DLD1 (cell line): ENCODE measurements at regions not wholly inside any gene's neighbourhood (a gene's known extent, or its start where the extent isn't known, plus 50 kb on each side); places are given as distances from the start of the nearest gene placed in this dataset.
"Not testable (repeated sequence)": the region's sequence is repeated elsewhere in the genome, so short reads cannot be mapped to it uniquely, and the experiment has no call there.

Experiments
- in situ Hi-C: cut with HindIII; loops from 2 replicates; pipeline ENCODE4 v1.10.0; 2017; ENCODE audit warnings: low sequenced_read_pairs

DNA sequence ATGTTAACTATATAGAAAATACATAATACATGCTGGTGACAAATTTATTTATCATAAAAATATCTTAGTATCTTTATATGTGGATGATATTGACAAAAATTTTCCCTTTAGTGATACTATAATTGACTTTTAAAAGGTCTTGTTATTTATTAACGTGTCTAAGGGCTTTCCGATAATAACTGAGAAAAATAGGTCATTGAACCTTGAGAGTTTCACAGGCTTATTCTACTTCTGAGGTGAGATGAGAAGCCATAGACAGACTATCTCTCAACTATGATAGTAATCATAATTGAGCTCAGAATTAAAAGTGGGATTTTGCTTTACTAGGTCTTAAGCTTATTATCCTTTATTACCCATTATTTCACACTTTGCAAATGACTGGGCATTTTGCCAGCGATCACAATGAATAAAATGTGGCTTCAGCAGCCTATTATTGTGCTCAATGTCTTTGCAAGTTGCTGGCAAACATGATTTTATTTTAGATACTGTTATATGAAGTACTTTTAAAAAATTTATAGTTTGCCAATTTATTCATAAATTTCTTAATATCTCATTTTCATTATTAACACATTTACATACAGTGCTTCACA lies 574.5 kb downstream of the ZWINT start:
- in situ Hi-C loops: no loop called here

DNA sequence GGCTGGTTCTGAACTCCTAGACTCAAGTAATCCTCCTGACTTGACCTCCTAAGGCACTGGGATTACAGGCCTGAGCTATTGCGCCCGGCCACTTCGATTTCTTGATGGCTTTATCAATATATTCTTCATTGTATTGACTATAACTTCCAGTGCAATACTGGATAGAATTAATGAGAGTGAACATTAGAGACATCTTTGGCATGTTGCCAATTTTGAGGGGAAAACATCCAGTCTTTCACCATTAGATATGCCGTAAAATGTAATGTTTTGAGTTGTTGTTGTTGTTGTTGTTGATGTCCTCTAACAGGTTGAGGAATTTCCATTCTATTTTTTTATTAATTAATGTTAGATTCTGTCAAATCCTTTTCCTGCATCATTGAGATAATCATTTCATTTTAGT lies 578.9 kb downstream of the ZWINT start:
- in situ Hi-C loops: no loop called here

DNA sequence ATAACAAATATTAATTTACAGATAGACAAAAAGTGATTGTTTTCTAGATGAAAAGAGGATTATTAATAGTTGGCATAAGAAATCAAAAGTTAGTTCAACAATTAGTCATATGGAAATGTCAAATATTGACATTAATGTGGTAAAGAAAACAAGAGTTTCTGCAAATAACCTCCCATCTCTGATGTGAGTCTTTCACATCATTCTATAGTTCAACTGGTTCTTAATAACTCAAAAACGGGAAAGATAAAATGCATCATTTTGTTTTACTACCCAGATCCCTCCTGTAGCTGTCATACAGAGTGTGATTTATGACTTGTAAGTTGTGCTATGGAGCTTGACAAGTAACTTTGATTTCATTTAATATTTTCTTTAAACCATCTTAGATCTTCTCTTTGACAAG lies 594.8 kb downstream of the ZWINT start:
- in situ Hi-C loops: no loop called here

DNA sequence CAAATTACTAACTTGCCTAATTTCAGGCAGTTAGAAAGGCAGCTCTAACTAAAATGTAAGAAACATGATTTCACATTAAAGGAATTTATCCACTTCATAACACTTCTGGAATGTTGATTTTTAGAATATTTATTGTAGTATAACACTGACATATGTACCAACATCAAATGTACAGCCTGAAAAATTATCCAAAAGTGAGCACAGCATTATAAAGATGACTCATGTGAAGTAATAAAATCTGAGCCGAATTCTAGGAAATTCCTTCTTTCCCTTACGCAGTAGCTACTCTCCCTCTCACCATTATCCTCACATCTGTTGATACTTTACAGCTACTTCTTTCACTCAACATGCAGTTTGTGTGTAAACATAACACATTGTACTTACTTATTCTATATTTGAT lies 610.6 kb downstream of the ZWINT start:
- in situ Hi-C loops: no loop called here

DNA sequence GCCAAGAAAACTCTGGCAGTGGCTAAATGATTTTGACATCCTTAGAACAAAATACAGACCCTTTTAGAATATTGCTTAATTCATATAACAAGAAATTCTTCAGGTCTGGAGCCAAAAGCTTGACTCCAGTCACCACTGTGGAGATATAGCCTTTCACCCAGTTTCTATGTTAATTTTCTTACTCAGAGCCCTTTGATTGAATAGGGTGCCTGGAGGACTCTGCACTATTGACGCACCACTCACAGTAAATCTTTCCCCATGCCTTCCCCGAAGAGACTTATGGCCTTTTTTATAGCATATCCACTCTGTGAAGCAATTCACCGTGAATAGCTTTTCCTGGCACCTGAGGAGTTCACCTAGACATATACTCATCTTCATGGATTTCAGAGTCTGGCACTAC lies 613.8 kb downstream of the ZWINT start:
- in situ Hi-C loops: no loop called here

DNA sequence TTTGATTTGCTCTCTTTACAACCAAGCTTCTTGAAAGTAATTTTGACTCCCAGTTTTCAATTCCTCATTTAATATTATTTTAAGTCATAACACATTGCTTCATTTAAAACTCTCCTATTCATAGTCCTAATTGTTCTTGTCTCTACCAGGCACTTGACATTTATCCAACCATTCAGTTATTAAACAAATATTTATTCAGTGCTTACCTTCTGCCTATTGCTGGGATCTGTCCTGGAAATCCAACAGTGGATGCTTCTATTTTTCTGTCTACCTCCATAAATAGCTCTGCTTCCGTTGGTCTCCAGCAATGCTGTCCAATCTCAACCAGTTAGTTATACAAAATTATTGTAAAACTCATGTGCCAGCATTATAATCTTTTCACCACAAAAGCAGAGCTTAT lies 615.1 kb downstream of the ZWINT start:
- in situ Hi-C loops: no loop called here

DNA sequence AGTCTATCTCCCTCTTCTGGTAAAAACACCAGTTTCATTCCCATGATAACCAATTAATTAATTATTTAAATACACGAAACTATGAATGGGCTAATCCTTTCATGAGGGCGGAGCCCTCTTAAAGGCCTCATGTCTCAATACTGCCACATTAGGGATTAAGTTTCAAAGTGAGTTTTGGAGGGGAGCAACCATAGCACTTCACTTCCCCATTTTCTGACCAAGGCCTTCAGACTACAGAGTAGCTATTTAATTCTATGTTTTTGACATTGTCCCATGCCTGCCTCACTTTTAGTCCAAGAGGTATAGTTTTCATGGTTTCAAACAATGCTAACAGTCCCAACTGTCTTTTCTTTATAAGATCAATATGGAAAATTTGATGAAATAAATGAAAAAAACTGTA lies 618.6 kb downstream of the ZWINT start:
- in situ Hi-C loops: no loop called here

DNA sequence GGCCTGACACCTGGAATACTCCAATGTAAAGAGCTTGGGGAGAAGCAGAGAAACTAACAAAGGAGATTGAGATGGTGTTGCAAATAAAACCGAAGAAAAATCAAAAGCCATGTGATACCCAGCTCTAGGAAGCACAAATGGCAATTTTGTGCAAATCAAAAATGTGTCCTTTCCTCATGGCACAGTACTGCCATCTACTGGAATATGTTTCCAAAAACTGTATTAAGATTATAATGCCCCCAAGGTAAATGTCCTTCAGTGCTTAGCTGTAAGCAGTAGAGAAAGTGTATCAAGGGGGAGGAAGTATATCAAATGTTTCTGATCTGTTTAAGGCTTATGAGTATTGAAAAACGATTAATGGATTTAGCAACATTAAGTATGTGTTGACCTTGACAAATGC lies 620.3 kb downstream of the ZWINT start:
- in situ Hi-C loops: not testable (repeated sequence)

DNA sequence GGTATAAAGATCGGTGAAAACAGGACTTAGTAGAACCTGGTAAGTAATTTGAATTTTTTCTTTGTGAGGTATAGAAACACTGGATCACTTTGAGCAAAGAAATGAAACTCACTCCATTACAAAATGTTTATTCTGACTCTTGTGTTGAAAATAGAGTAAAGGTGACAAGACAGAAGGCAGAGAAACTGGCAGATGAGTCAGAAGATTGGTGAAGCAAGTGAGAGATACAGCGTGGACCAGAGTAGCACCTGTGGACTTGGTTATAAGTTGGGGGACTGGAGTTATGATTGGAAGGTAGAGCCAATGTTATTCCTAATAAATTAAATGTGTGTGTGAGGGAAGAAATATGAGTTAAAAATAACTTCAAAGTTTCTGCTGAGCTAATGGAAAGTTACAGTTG lies 620.9 kb downstream of the ZWINT start:
- in situ Hi-C loops: no loop called here

DNA sequence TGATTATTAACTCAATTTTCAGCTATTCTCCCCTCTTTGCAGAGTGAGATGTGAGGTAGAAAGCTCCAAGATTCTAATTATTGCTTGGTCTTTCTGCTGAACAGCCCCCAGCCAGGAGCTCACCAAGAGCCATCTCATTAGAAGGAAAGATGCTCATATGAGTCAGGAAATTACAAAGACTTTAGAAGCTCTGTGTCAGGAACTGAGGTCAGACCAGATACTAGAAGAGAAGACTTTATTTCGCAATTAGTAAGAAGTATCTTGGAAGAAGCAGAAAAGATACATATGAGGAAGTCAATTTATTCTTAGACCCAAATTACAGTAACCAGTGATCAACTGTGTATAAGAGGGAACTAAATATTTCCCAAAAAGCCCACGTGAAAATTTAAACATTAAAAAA lies 626.9 kb downstream of the ZWINT start:
- in situ Hi-C loops: no loop called here

DNA sequence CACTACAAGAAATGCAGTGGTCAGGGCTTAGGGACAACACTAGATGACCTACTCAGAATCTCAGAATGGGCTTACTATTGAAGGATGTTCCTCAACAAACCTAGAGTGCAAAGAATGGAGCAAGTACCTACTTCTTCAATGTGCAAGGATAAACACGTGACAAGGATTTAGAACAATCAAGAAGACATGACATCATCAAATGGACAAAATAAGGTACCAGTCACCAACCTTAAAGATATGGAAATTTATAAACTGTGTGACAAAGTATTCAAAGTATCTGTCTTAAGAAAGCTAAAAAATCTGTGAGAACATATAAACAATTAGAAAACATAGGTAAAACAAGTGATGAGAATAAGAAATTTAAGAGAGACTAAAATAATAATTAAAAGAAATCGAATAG lies 656.1 kb downstream of the ZWINT start:
- in situ Hi-C loops: no loop called here

DNA sequence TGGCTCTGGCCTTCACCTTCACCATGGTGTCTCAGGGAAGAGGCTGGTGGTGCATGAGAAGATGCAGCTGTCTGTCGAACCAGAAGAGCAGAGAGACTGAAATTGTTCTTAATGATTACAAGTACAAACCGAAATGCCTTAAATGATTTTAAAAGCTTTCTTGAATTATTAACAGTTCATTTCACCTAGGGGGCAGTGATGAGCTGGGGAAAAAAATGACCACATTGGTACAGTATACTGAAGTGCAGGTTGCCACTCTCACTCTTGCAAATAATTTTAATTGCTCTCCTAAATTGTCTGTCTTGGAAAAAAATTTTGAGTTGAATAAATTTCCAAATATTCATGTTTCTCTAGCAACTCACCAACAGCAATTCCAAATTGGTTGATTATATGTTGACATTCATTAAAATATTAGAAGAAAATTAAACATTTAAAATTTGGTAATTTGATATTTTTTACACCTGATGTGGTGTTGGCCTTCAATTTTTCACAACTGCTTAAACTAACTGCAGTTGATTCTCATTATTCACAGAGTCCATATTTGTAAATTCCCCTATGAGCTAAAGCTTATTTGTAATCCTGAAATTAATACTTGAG lies 692.6 kb downstream of the ZWINT start:
- in situ Hi-C loops: no loop called here

DNA sequence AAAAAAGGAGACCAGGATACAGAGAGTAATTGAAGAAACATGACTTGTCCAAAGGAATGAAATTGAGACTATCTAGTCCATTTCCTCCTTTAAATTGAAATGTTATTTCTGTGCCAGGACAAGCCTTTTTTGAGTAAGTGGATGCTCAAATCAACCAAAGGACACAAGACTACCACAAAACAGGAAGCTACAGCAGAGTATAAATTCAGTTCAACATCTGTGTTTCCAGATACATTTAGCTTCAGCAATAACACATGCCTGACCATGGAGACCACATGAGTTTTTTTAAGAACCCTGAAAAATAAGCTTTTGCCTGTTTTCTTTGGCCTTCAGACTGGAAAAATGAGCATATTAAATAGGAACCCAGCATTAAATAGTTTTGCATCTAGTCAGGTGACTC lies 707.5 kb downstream of the ZWINT start:
- in situ Hi-C loops: no loop called here

DNA sequence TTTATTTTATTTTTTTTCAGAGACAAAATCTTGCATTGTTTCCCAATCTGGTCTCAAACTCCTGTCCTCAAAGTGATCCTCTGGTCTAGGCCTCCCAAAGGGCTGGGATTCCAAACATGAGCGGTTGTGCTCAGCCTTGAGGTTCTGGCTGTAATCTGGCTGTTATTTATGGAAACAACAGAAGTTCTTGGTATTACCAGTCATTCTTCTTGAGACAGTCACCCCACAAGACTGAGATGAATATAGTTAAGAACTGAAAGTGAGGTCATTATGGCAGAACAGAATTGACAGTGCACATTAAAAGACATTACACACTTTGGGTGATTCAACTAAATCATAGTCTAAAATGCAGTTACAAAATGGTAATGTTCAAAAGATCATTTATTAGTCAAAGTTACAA lies 719.5 kb downstream of the ZWINT start:
- in situ Hi-C loops: no loop called here

DNA sequence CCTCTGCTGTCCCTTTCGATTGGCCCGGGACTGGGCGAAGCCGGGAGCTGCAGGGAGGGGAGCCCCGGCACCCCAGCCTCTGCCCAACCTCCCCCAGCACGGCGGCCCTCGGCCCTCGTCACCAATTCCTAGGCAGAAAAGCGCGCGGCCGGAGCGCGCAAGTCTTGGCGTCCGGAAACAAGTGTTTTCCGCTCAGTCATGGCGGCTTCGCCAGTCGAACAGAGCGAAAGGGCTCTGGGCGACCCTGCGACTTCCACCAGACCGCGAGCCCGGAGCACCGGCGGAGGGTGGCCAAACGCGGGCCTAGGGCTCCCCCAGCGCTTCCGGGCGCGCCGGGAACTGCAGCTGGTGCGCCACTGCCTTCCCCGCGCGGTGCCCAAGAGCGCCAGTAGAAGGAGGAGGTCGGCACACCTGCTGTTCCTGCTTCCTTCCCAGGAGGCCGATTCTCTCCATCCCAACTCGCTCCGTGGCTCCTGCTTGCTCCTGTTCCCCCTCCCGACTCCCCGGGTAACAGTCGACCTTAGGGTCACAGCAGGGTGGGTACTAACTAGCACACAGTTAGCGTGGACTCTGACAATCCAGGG lies 729.9 kb downstream of the ZWINT start:
- in situ Hi-C loops: no loop called here

DNA sequence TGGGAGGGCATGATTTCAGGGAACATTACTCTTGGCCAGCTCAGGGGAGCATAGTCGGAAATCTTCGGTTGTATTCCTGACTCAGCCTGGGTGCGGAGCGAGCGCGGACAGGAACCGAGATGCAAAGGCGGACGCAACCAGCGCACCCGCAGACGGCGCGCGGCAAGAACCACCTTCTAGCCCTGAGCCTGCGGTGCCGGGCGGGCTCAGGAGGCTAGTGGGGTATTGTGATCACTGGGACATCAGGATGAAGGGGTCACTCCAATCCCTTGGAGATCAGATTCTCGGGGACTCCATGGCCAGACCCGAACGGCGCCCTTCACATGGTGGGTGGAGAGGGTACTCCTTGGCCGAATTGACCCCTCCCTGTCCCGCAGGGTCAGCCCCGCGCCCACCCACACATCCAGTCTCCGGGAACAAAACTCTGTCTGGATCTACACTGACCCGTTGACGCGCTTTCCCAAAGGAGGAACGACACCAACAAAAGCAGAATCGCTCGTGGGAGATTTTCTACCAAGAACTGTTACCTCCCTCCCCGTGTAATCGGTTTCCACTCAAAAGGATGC lies 730.5 kb downstream of the ZWINT start:
- in situ Hi-C loops: no loop called here

DNA sequence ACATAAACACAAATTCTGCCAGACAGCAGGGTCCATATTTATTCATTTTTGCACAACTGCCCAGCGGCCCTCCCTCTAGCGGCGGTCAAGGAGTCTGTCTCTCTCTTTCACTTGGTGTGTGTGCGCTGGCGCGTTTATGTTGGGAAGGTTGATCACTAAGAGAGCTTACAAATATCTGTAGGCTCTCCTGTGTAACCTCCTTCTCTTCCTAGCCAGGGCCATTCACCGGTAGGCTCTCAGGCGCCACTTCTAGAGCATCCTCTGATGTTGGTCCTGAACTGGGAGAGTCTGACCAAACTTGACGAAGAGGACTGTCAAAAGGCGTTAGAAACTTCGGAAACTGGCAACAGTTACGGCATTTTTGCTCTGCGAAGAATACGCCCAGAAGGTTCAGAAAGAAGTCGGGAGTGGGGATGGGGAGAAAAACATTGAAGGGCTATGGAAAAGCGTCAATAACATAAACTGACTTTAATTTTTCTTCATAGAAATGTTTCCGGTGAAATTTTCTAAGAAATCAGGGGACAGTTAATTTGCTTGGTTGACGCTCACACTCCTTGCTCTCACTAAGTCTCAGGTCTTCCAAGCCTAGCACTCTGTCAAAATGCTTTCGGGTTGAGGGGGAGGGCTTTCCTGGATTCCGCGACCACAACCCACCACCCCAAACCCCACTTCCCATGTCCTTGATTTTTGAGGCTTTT lies 731.1 kb downstream of the ZWINT start:
- in situ Hi-C loops: no loop called here

DNA sequence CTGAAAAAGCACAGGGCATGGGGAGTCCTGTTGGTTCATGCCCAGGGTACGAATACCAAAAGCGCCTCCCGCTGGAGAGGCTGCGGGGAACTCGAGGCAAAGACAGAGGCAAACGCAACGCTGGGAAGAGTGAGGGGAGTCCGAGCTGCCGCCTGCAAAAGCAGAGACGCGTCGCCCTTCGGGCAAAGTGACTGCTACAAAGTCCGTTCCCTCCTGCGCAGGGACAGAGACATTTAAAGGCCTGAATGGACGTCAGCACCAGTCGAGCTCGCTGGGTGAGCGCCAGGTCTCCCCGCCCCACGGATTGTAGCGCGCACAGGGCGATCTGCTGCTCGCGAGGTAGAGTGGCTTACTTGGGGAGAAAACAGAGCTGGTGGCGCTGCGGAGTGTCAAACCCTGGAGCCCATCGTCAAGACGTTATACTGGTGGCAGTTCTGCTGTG lies 732.8 kb downstream of the ZWINT start:
- in situ Hi-C loops: no loop called here

DNA sequence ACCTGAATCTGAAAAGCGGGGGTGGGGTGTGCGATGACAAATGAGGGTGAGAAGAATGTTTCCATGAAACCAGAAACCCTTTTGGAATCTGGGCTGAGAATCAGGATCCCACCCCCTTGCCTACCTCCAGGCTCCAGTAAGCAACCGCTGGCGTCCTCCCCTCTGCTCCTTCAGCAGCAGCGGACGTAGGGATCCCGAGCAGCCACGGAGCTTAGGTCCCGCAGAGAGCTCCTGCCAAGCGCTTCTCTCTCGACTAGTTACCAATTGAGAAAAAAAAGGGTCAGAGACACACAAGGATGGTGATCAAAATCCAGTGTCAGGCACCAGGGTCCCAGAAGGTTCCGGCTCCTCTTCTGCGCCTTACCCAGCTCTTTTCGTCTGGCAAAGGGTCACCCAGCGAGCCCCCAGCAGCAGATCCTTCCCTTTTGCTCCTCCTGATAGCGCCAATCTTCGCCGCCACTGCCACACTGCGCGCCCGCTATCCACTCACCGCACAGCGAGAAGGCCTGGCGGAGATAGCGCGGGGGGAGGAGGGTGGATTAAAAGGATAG lies 733.5 kb downstream of the ZWINT start:
- in situ Hi-C loops: no loop called here

DNA sequence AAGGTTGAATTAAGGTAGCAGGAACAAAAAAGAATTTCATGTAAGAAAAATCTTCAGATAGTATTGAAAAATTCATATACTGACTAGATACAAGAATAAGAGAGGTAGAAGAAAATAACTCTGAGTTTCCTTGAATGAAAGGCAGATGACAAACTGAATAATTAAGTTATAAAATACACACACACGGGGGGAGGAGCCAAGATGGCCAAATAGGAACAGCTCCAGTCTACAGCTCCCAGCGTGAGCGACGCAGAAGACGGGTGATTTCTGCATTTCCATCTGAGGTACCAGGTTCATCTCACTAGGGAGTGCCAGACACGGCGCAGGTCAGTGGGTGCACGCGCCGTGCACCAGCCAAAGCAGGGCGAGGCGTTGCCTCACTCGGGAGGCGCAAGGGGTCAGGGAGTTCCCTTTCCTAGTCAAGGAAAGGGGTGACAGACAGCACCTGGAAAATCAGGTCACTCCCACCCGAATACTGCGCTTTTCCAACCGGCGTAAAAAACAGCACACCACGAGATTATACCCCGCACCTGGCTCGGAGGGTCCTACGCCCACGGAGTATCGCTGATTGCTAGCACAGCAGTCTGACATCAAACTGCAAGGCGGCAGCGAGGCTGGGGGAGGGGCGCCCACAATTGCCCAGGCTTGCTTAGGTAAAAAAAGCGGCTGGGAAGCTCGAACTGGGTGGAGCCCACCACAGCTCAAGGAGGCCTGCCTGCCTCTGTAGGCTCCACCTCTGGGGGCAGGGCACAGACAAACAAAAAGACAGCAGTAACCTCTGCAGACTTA lies 759.2 kb downstream of the ZWINT start:
- in situ Hi-C loops: not testable (repeated sequence)

DNA sequence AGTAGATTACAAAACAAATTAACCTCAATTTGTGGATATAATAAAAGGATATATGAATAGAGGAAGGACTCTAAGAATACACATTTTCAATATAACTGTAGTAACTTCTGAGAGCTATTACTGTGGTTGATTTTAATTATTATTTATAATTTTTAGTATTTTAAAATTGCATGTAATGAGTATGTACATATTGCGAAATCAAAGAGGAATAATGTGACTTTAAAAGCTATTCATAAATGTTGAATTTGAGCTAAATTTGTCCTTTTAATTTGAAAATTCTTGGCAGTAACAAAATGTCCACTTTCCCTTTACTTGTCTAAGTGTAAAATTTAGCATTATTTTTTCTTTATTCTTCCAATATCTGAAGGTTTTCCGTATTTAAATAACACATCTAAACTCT lies 750.6 kb upstream of the PCDH15 start:
- in situ Hi-C loops: no loop called here
